ENCODE measurements at regions not wholly inside any gene's neighbourhood (a gene's known extent, or its start where the extent isn't known, plus 50 kb on each side); places are given as distances from the start of the nearest gene placed in this dataset.

- Histone ChIP-seq H3K4me2 (ENCODE audit: low read length) (no peak overlapping the region), H3K9me3 (ENCODE audit: low read length) (no peaks in the 10 kb centered on the region), H3K27ac (ENCODE audit: low read length) (no peak overlapping the region), H4K20me1 (ENCODE audit: insufficient read depth) (no peaks in the 10 kb centered on the region), H3K36me3 (ENCODE audit: insufficient read depth, low read length) (no peaks in the 10 kb centered on the region), H3K4me3 (ENCODE audit: low read length) (no peak overlapping the region), H2AFZ (ENCODE audit: low read depth, low read length) (no peak overlapping the region), H3K79me2 (replicated peaks; ENCODE audit: insufficient read depth, low read length) (no peaks in the 10 kb centered on the region), H3F3A (ENCODE audit: insufficient read depth, low read length, poor library complexity, severe bottlenecking) (no peaks in the 10 kb centered on the region), H3K9me2 (ENCODE audit: insufficient read depth, low read length) (no peaks in the 10 kb centered on the region), H3K27me3 (ENCODE audit: insufficient read depth, low read depth, low read length) (no peaks in the 10 kb centered on the region), H3K9ac (ENCODE audit: low read length) (no peak overlapping the region)
- TF ChIP-seq EP300 (conservative IDR thresholded peaks at IDR 0.05; ENCODE audit: poor library complexity, severe bottlenecking) (no peak), REST (IDR thresholded peaks at IDR 0.05; ENCODE audit: borderline replicate concordance) (no peak), SMC3 (conservative IDR thresholded peaks at IDR 0.05; ENCODE audit: poor library complexity) (no peak), EZH2 (IDR thresholded peaks at IDR 0.05; ENCODE audit: borderline replicate concordance, insufficient read depth, low read length, poor library complexity, severe bottlenecking) (no peak), POLR2AphosphoS5 (IDR thresholded peaks at IDR 0.05) (no peak), RAD21 (conservative IDR thresholded peaks at IDR 0.05) (no peak), TAF1 (IDR thresholded peaks at IDR 0.05; ENCODE audit: low read depth) (no peak), MXI1 (conservative IDR thresholded peaks at IDR 0.05; ENCODE audit: poor library complexity, severe bottlenecking) (no peak), CTCF (IDR thresholded peaks at IDR 0.05; ENCODE audit: poor library complexity, severe bottlenecking) (no peak)
Measured at GRCh38 chr19:30659638-30660037, 287.5 kb downstream of the ZNF536 start.

GRCh38 chr19:30656520-30657100 lies 284.4 kb downstream of the ZNF536 start:
- H3K27me3 ChIP-seq (ENCODE audit: insufficient read depth, low read depth, low read length) = no peaks in the 10 kb centered on the region
- H2AFZ ChIP-seq (ENCODE audit: low read depth, low read length) = no peak overlapping the region
- no peaks in the 10 kb centered on the region for H3K9me3 ChIP-seq (ENCODE audit: low read length)
- H3K36me3 ChIP-seq (ENCODE audit: insufficient read depth, low read length) = no peaks in the 10 kb centered on the region
- H3K27ac ChIP-seq (ENCODE audit: low read length) = no peak overlapping the region
- H3K4me2 ChIP-seq (ENCODE audit: low read length) = no peak overlapping the region
- no peaks in the 10 kb centered on the region for H3K9me2 ChIP-seq (ENCODE audit: insufficient read depth, low read length)
- no peaks in the 10 kb centered on the region for H4K20me1 ChIP-seq (ENCODE audit: insufficient read depth)
- H3K4me3 ChIP-seq (ENCODE audit: low read length) = no peak overlapping the region
- TF ChIP-seq REST (IDR thresholded peaks at IDR 0.05; ENCODE audit: borderline replicate concordance) = no peak
- TF ChIP-seq MXI1 (conservative IDR thresholded peaks at IDR 0.05; ENCODE audit: poor library complexity, severe bottlenecking) = no peak
- TF ChIP-seq POLR2AphosphoS5 (IDR thresholded peaks at IDR 0.05) = no peak
- TF ChIP-seq TAF1 (IDR thresholded peaks at IDR 0.05; ENCODE audit: low read depth) = no peak
- TF ChIP-seq SMC3 (conservative IDR thresholded peaks at IDR 0.05; ENCODE audit: poor library complexity) = no peak
- no peak for TF ChIP-seq RAD21 (conservative IDR thresholded peaks at IDR 0.05)
- no peak for TF ChIP-seq EP300 (conservative IDR thresholded peaks at IDR 0.05; ENCODE audit: poor library complexity, severe bottlenecking)
- TF ChIP-seq EZH2 (IDR thresholded peaks at IDR 0.05; ENCODE audit: borderline replicate concordance, insufficient read depth, low read length, poor library complexity, severe bottlenecking) = no peak
- no peak for TF ChIP-seq CTCF (IDR thresholded peaks at IDR 0.05; ENCODE audit: poor library complexity, severe bottlenecking)
- H3F3A ChIP-seq (ENCODE audit: insufficient read depth, low read length, poor library complexity, severe bottlenecking) = no peaks in the 10 kb centered on the region
- no peaks in the 10 kb centered on the region for H3K79me2 ChIP-seq (replicated peaks; ENCODE audit: insufficient read depth, low read length)
- H3K9ac ChIP-seq (ENCODE audit: low read length) = no peak overlapping the region

All from neural cell (in vitro differentiated cells).